Stimulated activated naive CD4-positive, alpha-beta T cell (primary cell): ENCODE measurements at regions not wholly inside any gene's neighbourhood (a gene's known extent, or its start where the extent isn't known, plus 50 kb on each side); places are given as distances from the start of the nearest gene placed in this dataset.

Source experiments
- DNase-seq, 6 experiments: peaks; one replicate each; lab custom pipeline; 2025; lab: John Stamatoyannopoulos, UW

DNA sequence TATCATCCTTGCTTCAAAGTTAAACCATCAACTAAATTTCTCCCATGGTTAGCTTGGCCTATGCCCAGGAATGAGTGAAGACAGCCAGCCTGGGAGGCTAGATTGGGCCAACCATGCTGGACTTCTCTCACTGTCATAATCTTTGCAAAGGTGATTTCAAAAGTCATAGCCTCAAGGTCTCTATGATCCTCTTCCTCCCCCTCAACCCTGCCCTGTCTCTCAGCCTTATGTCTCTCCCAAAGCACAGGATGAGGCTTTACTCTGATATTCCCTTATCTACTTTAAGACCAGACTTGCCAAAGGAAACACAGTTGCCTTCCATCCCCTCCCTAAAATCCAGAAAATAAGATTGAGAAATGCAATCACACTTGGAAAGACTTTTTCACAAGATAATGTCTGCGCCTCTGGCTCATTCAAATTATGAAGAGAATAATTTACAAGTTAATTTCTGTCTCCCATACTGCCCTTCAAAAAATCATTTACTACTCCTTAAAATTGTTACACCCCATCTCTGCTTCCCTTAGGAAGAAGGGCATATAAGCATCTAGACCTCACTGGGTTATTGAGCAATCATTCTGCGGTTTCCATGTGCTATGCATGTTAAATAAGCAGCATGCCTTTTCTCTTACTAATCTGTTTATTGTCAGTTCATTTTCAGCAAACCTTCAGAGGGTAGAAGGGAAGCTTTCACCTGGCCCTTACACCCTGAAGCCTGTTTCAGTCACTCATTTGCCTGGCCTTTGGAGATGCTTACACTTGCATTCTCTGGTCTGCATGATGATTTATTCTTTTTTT lies 113.8 kb upstream of the ANKRD55 start:
- no peak for DNase-seq

DNA sequence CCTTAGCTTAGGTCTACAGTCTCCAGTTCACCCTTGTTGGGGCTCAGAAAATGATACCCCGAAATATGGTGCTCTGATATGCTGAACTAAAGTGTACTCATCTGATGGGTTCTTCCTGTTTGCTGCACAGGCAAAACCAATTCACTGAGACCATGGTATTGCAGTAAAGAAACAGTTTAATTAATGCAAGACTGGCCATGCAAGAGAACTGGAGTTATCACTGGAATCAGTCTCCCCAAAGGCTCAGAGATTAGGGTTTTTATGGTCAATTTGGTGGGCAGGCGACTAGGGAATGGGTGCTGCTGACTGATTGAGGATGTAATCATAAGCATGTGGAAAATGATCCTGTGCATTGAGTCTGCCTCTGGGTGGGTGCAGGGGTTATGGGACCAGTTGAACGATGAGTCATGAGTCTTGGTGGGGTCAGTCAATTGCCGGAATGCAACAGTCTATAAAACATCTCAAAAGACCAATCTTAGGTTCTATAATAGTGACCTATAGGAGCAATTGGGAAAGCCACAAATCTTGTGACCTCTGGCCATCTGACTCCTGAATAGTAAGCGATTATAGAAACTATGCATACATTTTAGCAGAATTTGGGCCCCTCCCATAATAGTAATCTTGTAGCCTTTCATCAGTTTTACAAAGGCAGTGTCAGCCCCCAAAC lies 113.0 kb upstream of the ANKRD55 start:
- no peak for DNase-seq

DNA sequence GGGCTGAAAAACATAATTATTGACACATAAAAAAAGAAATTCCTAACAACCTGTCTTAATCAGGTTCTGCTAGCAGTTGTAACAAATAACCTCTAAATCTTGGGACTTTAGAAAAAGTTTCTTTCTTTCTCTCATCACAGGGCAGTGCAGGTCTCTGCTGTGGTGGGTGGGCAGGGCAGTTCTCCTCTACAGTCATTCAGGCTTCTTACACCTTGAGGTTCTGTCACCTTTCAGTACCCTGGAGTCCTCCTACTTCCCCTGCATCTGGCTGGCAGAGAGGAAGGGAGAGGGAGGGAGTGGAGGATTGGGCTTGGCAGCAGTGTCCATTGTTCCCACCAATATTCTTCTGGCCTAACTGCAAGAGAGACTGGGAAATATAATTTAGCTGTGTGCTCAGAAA lies 112.2 kb upstream of the ANKRD55 start:
- no peak for DNase-seq

DNA sequence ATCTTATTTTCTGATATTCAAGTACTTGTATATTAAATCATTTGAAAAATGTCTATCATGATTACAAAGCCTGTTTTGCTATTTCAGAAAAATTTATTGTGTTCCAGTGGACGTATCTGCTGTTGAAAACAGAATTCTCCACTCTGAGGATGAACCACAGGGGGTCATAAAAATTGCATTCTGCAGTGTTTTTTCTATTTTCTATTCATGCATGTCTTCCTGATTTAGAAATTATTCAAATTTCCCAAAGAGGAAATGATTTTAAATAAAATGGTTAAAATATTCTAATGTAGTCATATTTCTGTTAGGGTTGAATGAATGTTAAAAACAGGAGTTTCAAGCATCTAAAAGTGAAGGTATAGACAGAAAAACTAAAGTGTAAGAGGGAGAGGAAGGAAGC lies 111.5 kb upstream of the ANKRD55 start:
- no peak for DNase-seq

DNA sequence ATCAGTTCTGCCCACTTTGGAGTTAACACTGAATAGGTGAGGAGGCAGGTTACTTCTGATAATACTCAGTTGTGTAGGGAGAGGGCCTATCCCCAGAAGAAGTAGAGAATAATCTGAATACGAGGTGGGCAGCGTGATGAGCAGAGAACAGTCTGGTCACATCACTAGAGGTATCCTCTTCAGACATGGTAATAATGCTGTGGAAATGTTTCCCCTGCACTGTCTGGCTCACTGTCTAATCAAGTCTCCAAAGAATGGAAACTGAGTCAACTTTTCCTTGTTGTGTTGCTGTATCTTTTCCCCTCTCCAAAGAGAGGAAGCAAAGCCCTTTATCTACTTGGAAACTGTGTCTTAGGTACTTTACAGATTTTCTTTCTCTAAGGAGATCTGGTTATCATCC lies 110.9 kb upstream of the ANKRD55 start:
- DNase-seq, result no peak

DNA sequence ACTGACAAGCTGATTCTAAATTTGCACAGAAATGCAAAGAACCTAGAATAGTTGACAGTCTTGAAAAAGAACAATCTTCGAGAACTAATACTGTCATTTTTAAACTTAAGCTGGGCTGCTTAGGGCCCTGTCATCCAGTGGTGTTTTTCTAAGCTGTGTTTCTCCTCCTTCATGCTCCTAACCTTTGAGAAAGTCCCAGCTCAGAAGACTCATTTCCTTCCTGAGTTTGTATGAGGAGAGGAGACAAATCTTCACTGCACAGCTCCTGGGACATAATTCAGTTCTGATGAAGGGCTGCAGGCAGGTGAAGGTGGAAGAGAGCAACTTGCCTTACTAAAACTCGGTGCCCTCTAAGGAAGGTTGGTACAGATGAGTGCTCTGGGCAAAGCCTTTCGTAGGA lies 109.5 kb upstream of the ANKRD55 start:
- no peak for DNase-seq

DNA sequence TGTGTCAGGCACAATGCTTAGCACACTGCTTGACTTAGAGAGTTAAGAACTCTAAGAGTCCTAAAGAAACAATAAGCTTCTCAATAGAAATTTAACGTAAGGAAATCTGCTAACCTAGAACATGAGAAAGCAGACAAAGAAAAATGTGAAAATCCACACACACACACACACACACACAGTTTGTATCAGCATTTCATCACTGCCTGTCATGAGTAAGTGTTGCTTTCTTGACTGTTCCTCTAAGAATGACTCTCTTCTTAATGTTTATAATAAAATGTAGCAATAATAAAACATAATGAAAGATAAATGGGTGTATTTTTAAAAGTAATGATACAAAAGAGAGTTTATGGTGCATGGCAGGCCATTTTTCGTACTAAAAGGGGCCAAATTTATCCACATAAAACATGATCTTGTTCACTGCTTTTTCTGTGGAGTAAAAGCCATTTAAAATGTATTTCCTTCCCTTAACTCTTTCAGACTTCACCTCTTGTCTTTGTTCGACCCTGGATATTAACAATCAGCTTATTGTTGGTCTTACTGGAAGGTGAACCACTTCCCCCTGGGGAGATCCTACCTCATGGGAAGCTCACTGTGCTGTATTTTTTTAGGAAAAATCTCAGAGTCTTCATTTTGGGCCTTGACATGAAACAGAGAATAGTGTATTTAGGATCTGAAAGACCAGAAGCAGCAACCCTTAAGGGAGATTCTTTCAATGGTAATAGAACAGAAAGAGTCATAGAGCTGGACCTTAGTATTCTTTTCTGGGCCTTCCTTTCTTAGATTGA lies 107.3 kb upstream of the ANKRD55 start:
- DNase-seq, result no peak

DNA sequence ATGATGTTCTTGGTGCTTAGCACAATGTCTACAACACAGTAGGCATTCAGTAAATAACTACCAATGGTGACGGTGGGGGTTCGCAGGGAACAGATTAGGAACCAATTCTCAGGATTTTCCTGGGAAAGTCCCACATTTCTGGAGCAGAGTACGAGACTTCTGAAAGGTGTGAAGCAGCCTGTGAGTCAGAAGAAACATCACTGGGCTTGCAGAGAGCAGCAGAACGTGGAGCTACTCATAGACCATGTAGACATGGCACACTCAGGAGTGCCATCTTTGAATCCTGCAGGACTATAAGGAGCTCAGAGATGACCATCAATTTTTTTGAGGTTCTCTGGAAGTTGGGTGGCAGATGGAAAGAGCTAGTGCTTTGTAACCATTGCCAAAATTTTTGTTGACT lies 106.6 kb upstream of the ANKRD55 start:
- DNase-seq, result no peak

DNA sequence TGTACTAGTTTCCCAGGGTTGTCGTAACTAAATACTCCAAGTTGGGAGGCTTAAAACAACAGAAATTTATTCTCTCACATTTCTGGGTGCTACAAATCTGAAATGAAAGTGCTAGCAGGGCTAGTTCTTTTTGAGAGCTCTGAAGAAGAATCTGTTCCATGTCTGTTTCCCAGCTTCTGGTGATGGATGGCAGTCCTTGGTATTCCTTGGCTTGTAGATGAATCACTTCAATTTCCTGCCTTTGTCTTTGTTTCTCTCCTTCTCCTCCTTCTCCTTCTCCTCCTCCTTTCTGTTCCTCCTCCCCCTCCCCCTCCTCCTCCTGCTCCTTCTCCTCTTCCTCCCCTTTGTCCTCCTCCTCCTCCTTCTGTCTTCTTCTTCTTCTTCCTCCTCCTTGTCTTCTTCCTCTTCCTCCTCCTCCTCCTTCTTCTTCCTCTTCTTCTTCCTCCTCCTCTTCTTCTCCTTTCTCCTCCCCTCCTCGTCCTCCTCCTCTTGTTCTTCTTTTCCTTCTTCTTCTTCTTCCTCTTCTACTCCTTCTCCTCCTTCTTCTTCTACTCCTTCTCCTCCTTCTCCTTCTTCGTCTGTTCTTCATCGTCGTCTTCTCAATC lies 104.7 kb upstream of the ANKRD55 start:
- no peak for DNase-seq

DNA sequence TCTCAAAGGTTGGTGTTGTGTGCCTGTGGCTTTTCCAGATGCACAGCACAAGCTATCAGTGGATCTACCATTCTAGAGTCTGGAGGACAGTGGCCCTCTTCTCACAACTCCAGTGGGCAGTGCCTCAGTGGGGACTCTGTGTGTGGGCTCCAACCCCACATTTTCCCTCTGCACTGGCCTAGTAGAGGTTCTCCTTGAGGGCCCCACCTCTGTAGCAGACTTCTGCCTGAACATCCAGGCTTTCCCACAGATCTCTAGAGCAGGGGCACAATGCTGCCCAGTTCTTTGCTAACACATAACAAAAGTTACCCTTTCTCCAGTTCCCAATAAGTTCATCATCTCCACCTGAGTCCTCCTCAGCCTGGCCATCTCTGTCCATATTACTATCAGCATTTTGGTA lies 102.1 kb upstream of the ANKRD55 start:
- no peak for DNase-seq

DNA sequence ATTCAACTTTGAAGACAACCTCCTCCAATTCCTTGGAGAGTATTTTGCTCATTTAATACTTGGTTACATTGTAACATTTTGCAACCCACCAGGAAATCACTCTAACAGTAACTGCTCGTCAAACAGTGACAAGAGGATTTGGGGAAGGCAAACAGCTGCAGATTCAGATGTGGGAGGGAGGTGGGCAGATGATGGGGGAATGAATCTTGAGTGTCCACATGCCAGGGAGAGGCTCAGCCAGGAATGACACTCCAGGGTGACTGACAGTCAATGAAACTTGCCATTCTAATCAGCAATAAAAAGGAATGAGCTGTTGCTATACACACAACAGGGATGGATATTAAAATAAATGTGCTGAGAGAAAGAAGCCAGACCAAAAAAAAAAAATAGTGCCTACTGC lies 97.7 kb upstream of the ANKRD55 start:
- DNase-seq, result no peak

DNA sequence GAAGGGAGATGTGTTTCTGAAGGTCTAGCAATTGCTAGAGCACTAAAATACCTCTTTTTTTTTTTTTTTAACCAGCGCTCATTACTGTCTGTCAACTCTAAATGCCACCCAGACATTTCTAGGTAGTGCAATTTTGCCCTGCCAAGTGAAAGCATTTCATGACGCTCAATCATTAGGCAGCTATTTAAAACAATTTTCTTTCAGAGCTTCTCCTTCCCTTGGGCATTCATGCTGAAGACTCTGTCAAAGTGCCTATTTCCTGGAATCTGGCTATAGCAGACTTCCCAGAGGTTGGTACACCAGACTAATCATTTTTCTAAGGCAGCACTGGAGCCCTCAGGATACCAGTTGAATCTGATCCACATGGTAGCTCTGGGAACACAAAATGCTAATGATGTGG lies 97.0 kb upstream of the ANKRD55 start:
- no peak for DNase-seq

DNA sequence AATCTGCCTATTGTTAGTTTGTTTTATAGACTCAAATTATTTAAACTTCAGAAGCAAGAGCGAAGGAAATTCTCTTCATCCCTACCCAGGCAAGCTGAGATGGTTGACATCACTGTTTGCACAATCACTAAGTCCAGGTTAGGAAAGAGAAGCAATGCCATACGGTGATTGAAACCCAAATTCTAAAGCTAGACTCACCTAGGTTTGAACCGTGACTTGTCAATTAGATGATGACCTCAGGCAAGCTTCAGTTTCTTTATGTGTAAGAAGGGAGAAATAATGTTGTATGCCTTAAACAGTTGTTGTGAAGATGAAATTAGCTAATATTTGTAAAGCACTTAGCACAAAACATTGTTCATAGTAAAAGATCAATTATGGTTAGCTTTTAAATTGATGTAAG lies 96.5 kb upstream of the ANKRD55 start:
- no peak for DNase-seq

DNA sequence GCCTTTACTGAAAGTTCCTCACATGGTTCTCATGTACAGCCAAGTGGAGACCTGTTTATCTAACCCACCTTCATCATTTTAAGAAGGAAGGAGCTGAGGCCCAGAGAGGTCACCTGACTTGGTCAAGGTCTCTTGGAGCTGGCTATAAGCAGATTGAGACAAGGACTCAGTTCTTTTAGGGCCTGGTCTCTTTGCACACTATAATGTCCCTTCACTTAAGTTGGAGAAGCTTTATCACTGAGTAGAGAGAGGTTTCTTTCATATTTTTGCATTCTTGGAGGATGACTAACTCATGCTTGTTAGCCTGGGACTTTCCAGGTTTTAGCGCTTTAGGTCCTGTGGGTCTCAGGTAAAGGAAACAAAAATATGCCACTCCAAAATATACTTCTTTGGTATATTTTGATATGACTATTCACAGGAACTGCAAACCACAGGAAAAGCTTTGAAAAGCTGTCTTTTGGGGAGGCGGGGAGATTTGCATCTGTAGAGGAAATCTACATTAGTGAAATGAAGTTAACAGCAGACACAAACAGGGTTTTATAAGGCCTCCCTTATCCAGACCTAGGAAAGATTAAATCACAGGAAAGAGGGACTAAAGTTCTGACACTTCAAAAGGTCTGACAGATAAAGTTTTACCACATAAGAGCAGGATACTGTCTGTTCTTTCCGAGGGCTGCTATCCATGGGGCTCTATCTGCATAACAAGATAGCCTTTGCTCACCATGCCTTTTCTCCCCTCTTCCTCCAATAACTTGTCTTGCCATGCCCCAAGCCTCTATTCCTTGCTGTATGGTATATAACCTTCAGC lies 95.8 kb upstream of the ANKRD55 start:
- peak in 4 of 6 experiments; percentile 3 to 73 (median 50) for DNase-seq

DNA sequence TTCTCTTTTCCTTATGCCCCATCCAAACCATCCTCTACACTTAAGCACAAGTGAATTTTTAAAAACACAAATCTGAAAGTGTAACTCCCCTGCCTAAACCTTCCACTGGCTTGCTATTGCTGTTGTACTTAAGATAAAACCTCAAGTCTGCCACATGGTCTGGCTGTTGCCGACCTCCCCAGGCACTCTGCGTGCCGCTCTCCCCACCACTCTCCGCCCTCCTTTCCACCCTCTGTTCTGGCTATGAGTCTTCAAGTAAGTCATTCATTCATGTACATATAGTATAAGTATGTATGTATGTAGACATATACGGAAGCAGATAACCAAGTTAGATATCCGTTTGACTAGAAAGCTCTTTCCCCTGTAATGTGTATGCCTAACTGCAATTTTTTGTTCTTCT lies 94.7 kb upstream of the ANKRD55 start:
- peak in 4 of 6 experiments; percentile 2 to 41 (median 9) for DNase-seq

DNA sequence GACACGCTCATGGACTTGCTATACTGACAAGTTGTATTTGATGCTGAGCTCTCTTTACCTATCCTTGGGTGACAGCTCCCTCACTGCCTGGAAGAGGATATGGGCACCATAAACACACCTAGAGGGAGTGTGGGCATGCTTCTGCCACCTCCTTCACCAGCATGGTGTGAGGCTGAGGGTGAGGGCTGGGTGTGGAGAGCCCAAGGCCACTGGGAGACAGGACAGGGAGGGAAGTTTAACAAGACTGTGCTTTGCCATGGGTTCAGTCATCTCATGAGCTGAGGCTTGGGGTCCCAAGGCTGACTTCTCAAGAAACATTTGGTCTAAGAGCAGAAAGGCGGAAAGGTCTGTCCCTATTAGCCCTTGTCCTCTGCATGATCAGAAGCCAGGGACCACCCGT lies 93.6 kb upstream of the ANKRD55 start:
- no peak for DNase-seq

DNA sequence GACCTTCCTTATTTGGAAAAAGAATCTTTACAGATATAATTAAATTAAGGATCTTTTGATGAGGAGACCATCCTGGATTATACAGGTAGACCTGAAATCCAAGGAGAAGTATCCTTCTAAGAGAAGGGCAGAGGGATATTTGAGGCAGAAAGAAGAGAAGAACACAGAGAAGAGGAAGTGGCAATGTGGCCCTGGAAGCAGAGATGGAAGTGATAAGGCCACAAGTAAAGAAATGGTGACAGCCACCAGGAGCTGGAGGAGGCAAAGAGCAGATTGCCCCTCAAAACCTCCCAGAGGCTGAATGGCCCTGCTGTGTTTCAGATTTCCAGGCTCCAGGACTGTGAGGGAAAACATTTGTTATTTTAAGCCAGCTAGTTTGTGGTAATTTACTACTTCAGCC lies 93.0 kb upstream of the ANKRD55 start:
- DNase-seq, result no peak

DNA sequence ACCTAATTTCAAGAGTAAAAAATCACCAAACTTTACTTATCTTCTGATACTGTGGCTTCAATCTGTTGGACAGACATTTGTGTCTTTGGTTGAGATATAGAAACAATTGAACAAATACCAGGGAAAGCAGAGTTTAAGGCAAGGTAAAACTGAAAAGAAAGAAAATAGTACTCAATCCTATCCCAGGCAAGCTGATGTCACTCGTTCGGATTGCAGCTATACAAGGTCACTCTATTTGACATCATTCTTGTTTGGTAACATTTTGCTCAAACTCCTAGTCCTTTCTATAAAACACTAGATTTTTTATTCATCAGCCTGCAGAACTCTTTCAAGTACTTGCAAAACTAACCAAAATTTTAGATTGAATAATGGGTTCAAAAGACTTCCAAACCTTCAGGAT lies 91.9 kb upstream of the ANKRD55 start:
- no peak for DNase-seq

DNA sequence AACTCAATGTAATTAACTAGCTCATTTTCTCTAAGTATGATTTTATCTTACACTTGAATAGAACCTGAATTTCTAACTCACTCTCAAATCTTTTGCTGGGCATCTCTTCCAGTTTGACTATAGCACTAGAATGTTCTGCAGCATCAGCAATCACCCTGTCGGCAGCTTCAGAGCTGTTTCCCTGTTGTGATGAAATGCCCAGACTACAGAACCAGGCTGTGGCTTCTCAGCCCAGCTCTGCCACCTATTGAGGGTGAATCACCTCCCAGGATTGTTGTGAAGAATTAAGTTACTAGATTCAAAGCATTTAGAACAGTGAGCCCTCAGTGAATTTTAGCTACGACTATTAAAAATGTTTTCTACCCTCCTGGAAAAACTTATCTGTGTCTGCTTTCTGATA lies 90.4 kb upstream of the ANKRD55 start:
- no peak for DNase-seq

DNA sequence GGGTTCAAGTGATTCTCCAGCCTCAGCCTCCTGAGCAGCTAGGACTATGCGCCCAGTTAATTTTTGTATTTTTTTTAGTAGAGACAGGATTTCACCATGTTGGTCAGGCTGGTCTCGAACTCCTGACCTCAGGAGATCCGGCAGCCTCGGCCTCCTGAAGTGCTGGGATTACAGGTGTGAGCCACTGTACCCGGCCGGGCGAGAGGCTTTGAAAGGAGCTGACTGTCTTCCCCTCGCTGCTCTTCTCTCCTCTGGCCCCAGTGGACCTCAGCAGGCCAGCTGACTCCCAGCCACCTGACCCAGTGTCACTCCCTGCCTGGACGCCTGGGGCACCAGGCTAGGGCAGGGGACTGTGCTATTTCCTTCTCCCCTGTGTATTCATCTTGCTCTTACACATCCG lies 89.5 kb upstream of the ANKRD55 start:
- DNase-seq, result no peak

DNA sequence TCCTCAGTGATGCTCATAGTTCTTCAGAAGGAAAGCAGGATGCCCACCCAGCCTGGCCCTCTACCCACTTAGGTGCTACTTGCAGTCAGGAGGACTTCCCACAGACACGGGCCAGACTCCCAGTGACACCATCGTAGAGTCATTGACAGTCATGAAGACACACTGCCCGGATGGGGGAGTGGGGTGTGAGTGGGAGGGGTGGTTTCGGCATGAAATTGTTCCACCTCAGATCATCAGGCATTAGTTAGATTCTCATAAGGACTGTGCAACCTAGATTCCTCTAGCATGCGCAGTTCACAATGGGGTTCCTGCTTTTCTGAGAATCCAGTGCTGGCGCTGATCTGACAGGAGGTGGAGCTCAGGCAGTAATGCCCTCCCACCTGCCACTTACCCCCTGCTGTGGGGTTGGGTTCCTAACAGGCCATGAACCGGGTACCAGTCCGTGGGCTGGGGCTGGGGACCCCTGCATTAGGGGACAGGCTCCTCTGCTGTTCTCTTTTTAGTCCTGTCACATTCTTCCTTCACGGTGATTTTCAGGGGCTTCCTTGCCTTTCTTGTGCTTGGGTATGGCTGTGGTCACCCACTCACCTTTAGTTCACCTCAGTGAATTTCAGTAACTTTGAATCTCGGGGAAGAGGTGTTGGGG lies 88.2 kb upstream of the ANKRD55 start:
- DNase-seq, result no peak
